Neural progenitor cell (in vitro differentiated cells): ENCODE measurements at regions not wholly inside any gene's neighbourhood (a gene's known extent, or its start where the extent isn't known, plus 50 kb on each side); places are given as distances from the start of the nearest gene placed in this dataset.

Experiments used
- DNase-seq: peaks from one replicate; pipeline ENCODE4 v3.0.0-alpha.2; 2016; ENCODE audit warnings: low spot score
- H2AFZ ChIP-seq: fragments of 200-600 bp; sonication (generic); replicated peaks from 2 replicates; pipeline ENCODE4 v1.6.1; 2016; ENCODE audit warnings: antibody characterized with exemption
- H3F3A ChIP-seq: fragments of 200-600 bp; sonication (generic); 2 replicates; pipeline ENCODE4 v1.6.1; 2016; ENCODE audit warnings: antibody characterized with exemption, low read depth
- H3K27ac ChIP-seq: fragments of 200-600 bp; sonication (generic); 2 replicates; pipeline ENCODE4 v1.5.1; 2016; ENCODE audit warnings: mild to moderate bottlenecking
- H3K27me3 ChIP-seq: fragments of 200-600 bp; sonication (generic); 2 replicates; pipeline ENCODE4 v1.6.1; 2016; ENCODE audit warnings: mild to moderate bottlenecking, moderate library complexity
- H3K36me3 ChIP-seq: fragments of 200-600 bp; sonication (generic); 2 replicates; pipeline ENCODE4 v1.5.1; 2016
- H3K4me1 ChIP-seq: fragments of 200-600 bp; sonication (generic); 2 replicates; pipeline ENCODE4 v1.6.1; 2016; ENCODE audit warnings: mixed run types
- H3K4me2 ChIP-seq: fragments of 200-600 bp; sonication (generic); 2 replicates; pipeline ENCODE4 v1.6.1; 2016
- H3K4me3 ChIP-seq: fragments of 200-600 bp; sonication (generic); 2 replicates; pipeline ENCODE4 v1.5.1; 2016
- H3K79me2 ChIP-seq: fragments of 200-600 bp; sonication (generic); 2 replicates; pipeline ENCODE4 v1.6.1; 2016; ENCODE audit warnings: low read depth
- H3K9ac ChIP-seq: fragments of 200-600 bp; sonication (generic); 2 replicates; pipeline ENCODE4 v1.6.1; 2016
- H3K9me3 ChIP-seq: fragments of 200-600 bp; sonication (generic); 2 replicates; pipeline ENCODE4 v1.5.1; 2016; ENCODE audit warnings: low read depth
- H4K20me1 ChIP-seq: fragments of 200-600 bp; sonication (generic); 2 replicates; pipeline ENCODE4 v1.6.1; 2016; ENCODE audit warnings: low read depth
- H3K27ac Mint-ChIP-seq: 3 replicates; pipeline ENCODE4 v1.8.0; 2021; ENCODE audit warnings: mixed read lengths
- H3K27me3 Mint-ChIP-seq: 2 replicates; pipeline ENCODE4 v1.8.0; 2022; ENCODE audit warnings: low read depth, mild to moderate bottlenecking, inconsistent platforms, moderate library complexity, mixed read lengths; ENCODE audit not compliant: insufficient read depth
- H3K36me3 Mint-ChIP-seq: 3 replicates; pipeline ENCODE4 v1.8.0; 2021; ENCODE audit warnings: mixed read lengths
- H3K4me1 Mint-ChIP-seq: 3 replicates; pipeline ENCODE4 v1.8.0; 2021; ENCODE audit warnings: mixed read lengths
- H3K4me3 Mint-ChIP-seq: 3 replicates; pipeline ENCODE4 v1.8.0; 2021; ENCODE audit warnings: mild to moderate bottlenecking, moderate library complexity, mixed read lengths
- H3K9me3 Mint-ChIP-seq: 3 replicates; pipeline ENCODE4 v1.8.0; 2020; ENCODE audit warnings: mixed read lengths
- EZH2 ChIP-seq: fragments of 200-600 bp; sonication (generic); IDR thresholded peaks from 2 replicates; pipeline ENCODE4 v1.6.1; 2017; ENCODE audit warnings: antibody characterized with exemption, mild to moderate bottlenecking, moderate library complexity
- EZH2phosphoT487 ChIP-seq: fragments of 200-600 bp; sonication (generic); IDR thresholded peaks from 2 replicates; pipeline ENCODE4 v1.6.1; 2017; ENCODE audit warnings: antibody characterized with exemption
- TF ChIP-seq, protein P1 (sequence below): fragments of 200-600 bp; sonication (generic); IDR thresholded peaks from 2 replicates; pipeline ENCODE4 v1.5.1; 2017; ENCODE audit warnings: antibody characterized with exemption, mild to moderate bottlenecking

DNA sequence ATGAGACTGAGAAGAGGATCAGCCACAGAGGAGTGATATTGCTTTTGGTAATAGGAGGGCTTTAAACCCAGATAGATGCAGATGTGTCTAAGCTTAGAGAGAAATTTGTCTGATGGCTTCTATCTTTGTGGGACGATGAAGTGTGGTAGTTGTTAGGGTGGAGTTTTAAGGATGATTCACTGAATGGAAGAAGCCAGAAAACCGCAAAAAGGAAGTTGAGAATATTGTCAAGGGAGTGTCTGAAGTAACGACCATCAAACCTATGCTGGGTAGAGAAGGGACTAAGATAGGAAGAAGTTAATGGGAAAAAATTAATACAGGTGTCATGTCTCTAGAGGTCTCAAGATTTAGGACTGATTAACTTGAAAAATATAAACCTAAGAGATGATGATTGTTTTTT lies 195.6 kb upstream of the MC4R start:
- Histone ChIP-seq H3K4me3 (no peak overlapping the region), H3K4me2 (no peak overlapping the region), H3K36me3 (no peaks in the 10 kb centered on the region), H3K4me1 (no peaks in the 10 kb centered on the region), H3K9ac (no peak overlapping the region), H3K27me3 (no peaks in the 10 kb centered on the region), H3F3A (no peaks in the 10 kb centered on the region), H3K27ac (no peak overlapping the region), H3K79me2 (no peaks in the 10 kb centered on the region), H4K20me1 (no peaks in the 10 kb centered on the region), H3K9me3 (no peaks in the 10 kb centered on the region), H2AFZ (no peak overlapping the region)
- Mint-ChIP-seq H3K27ac (no peak overlapping the region), H3K4me1 (peaks cover 5% of the 10 kb centered on the region), H3K4me3 (no peak overlapping the region), H3K9me3 (no peaks in the 10 kb centered on the region), H3K27me3 (no peaks in the 10 kb centered on the region), H3K36me3 (no peaks in the 10 kb centered on the region)
- no peak for DNase-seq
- no peak for TF ChIP-seq EZH2
- no peak for TF ChIP-seq EZH2phosphoT487
- TF ChIP-seq, protein P1, sequence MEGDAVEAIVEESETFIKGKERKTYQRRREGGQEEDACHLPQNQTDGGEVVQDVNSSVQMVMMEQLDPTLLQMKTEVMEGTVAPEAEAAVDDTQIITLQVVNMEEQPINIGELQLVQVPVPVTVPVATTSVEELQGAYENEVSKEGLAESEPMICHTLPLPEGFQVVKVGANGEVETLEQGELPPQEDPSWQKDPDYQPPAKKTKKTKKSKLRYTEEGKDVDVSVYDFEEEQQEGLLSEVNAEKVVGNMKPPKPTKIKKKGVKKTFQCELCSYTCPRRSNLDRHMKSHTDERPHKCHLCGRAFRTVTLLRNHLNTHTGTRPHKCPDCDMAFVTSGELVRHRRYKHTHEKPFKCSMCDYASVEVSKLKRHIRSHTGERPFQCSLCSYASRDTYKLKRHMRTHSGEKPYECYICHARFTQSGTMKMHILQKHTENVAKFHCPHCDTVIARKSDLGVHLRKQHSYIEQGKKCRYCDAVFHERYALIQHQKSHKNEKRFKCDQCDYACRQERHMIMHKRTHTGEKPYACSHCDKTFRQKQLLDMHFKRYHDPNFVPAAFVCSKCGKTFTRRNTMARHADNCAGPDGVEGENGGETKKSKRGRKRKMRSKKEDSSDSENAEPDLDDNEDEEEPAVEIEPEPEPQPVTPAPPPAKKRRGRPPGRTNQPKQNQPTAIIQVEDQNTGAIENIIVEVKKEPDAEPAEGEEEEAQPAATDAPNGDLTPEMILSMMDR, result no peak

DNA sequence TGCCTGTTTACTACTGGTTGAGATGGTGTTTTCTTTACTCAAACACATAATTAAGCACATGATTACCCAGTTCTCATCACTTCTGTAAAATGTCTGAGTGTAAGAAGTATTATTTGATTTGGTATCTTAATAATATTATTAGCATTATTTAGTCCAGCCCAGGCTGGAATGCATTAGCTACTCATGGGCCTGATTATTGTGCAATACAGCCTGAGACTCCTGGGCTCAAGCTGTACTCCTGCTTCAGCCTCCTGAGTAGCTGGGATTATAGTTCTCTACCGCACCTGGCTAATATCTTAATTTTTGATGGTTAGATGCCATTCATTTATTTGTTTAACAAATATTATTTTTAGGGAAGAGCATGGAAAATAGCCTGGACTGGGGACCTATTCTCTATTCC lies 197.6 kb upstream of the MC4R start:
- Histone ChIP-seq H3K27ac (no peak overlapping the region), H3K4me2 (no peak overlapping the region), H3K4me3 (no peak overlapping the region), H3K27me3 (no peaks in the 10 kb centered on the region), H3F3A (no peaks in the 10 kb centered on the region), H3K36me3 (no peaks in the 10 kb centered on the region), H2AFZ (no peak overlapping the region), H4K20me1 (no peaks in the 10 kb centered on the region), H3K9me3 (no peaks in the 10 kb centered on the region), H3K79me2 (no peaks in the 10 kb centered on the region), H3K9ac (no peak overlapping the region), H3K4me1 (no peaks in the 10 kb centered on the region)
- TF ChIP-seq EZH2, result no peak
- no peak for TF ChIP-seq EZH2phosphoT487
- TF ChIP-seq, protein P1, result no peak
- H3K4me1 Mint-ChIP-seq, result no peaks in the 10 kb centered on the region
- no peak overlapping the region for H3K4me3 Mint-ChIP-seq
- no peaks in the 10 kb centered on the region for H3K36me3 Mint-ChIP-seq
- no peaks in the 10 kb centered on the region for H3K27me3 Mint-ChIP-seq
- DNase-seq, result no peak
- H3K27ac Mint-ChIP-seq, result no peak overlapping the region
- no peaks in the 10 kb centered on the region for H3K9me3 Mint-ChIP-seq

DNA sequence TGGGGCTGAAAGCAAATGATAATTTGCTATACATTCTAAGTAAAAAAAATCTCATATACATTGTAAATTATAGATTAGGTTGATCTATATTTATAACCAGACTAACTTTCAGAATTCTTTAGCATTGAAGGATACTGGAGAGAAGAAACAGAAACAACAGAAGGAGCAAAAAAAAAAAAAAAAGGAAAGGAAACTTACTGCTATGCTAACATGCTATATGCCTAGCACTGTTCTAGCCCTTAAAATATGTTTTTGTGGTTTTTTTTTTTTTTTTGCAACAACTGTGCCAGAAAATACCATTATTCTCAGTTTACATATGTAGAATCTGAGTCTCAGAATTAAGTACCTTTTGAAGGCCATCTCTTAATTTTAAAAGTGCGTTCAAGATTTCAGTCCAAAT lies 204.9 kb upstream of the MC4R start:
- no peak for DNase-seq
- no peak overlapping the region for H3K27ac ChIP-seq
- Mint-ChIP-seq H3K36me3 (no peaks in the 10 kb centered on the region), H3K27ac (no peak overlapping the region), H3K4me3 (no peak overlapping the region), H3K9me3 (no peaks in the 10 kb centered on the region), H3K4me1 (no peaks in the 10 kb centered on the region), H3K27me3 (peaks cover 3% of the 10 kb centered on the region)
- no peak overlapping the region for H2AFZ ChIP-seq
- H4K20me1 ChIP-seq, result no peaks in the 10 kb centered on the region
- no peaks in the 10 kb centered on the region for H3K9me3 ChIP-seq
- H3F3A ChIP-seq, result no peaks in the 10 kb centered on the region
- TF ChIP-seq, protein P1, result no peak
- no peaks in the 10 kb centered on the region for H3K4me1 ChIP-seq
- H3K9ac ChIP-seq, result no peak overlapping the region
- H3K36me3 ChIP-seq, result no peaks in the 10 kb centered on the region
- H3K4me2 ChIP-seq, result no peak overlapping the region
- H3K27me3 ChIP-seq, result no peaks in the 10 kb centered on the region
- H3K79me2 ChIP-seq, result no peaks in the 10 kb centered on the region
- no peak overlapping the region for H3K4me3 ChIP-seq

DNA sequence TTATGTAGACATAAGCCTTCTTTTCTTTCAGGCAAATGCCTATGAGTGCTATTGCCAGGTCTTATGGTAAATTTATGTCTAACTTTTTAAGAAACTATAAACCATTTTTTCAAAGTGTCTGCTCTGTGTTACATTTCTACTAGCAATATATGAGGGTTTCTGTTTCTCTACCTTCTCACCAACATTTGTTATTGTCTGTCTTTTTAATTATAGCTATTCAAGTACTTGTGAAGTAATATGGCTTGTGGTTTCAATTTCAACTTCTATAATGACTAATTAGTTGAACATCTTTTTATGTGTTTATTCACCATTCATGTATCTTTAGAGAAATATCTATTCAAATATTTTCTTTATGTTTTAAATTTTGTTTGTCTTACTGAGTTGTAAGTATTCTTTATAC lies 213.1 kb upstream of the MC4R start:
- H3K27me3 Mint-ChIP-seq, result peaks cover 2% of the 10 kb centered on the region
- Histone ChIP-seq H3F3A (no peaks in the 10 kb centered on the region), H3K9me3 (no peaks in the 10 kb centered on the region), H3K9ac (no peak overlapping the region), H4K20me1 (no peaks in the 10 kb centered on the region), H3K27ac (no peak overlapping the region), H3K79me2 (no peaks in the 10 kb centered on the region), H3K4me3 (no peak overlapping the region), H3K4me2 (no peak overlapping the region), H2AFZ (no peak overlapping the region), H3K4me1 (no peaks in the 10 kb centered on the region), H3K27me3 (no peaks in the 10 kb centered on the region), H3K36me3 (no peaks in the 10 kb centered on the region)
- no peak for DNase-seq
- TF ChIP-seq, protein P1, result no peak
- TF ChIP-seq EZH2phosphoT487 (no peak), EZH2 (no peak)
- no peaks in the 10 kb centered on the region for H3K9me3 Mint-ChIP-seq
- H3K36me3 Mint-ChIP-seq, result no peaks in the 10 kb centered on the region
- no peaks in the 10 kb centered on the region for H3K4me1 Mint-ChIP-seq
- no peak overlapping the region for H3K4me3 Mint-ChIP-seq
- no peak overlapping the region for H3K27ac Mint-ChIP-seq
